ENCODE measurements at regions not wholly inside any gene's neighbourhood (a gene's known extent, or its start where the extent isn't known, plus 50 kb on each side); places are given as distances from the start of the nearest gene placed in this dataset.

- TF ChIP-seq EP300 (IDR thresholded peaks at IDR 0.05; ENCODE audit: borderline replicate concordance in 1 of 2, low read depth in 1 of 2, low read length in 1 of 2) (no peak), USF2 (IDR thresholded peaks at IDR 0.05; ENCODE audit: borderline replicate concordance, low read depth, low read length) (no peak)
Measured at GRCh38 chr5:1718669-1719068, 81.0 kb downstream of the MRPL36 start.
